ENCODE measurements at regions not wholly inside any gene's neighbourhood (a gene's known extent, or its start where the extent isn't known, plus 50 kb on each side); places are given as distances from the start of the nearest gene placed in this dataset.

- Mint-ChIP-seq H3K4me1 (ENCODE audit: low read depth in 2 of 2) (no peaks in the 10 kb centered on the region), H3K27ac (no peak overlapping the region), H3K36me3 (no peaks in the 10 kb centered on the region), H3K4me3 (no peak overlapping the region), H3K27me3 (peaks cover 0 to 4% of the 10 kb centered on the region in 2 donors), H3K9me3 (no peaks in the 10 kb centered on the region)
- DNase-seq (ENCODE audit: low spot score) (no peak), ATAC-seq (no peak)
Measured at GRCh38 chr3:184659797-184660301, 52.0 kb downstream of the MAGEF1 start.

- peaks cover 0 to 7% of the 10 kb centered on the region in 2 donors for H3K27me3 Mint-ChIP-seq
- no peaks in the 10 kb centered on the region for H3K4me1 Mint-ChIP-seq (ENCODE audit: low read depth in 2 of 2)
- ATAC-seq = no peak
- H3K36me3 Mint-ChIP-seq = no peaks in the 10 kb centered on the region
- no peak for DNase-seq (ENCODE audit: low spot score)
- no peak overlapping the region for H3K27ac Mint-ChIP-seq
- no peak overlapping the region for H3K4me3 Mint-ChIP-seq
- H3K9me3 Mint-ChIP-seq = no peaks in the 10 kb centered on the region
Measured at GRCh38 chr3:184658223-184658928, 53.5 kb downstream of the MAGEF1 start.

DNA sequence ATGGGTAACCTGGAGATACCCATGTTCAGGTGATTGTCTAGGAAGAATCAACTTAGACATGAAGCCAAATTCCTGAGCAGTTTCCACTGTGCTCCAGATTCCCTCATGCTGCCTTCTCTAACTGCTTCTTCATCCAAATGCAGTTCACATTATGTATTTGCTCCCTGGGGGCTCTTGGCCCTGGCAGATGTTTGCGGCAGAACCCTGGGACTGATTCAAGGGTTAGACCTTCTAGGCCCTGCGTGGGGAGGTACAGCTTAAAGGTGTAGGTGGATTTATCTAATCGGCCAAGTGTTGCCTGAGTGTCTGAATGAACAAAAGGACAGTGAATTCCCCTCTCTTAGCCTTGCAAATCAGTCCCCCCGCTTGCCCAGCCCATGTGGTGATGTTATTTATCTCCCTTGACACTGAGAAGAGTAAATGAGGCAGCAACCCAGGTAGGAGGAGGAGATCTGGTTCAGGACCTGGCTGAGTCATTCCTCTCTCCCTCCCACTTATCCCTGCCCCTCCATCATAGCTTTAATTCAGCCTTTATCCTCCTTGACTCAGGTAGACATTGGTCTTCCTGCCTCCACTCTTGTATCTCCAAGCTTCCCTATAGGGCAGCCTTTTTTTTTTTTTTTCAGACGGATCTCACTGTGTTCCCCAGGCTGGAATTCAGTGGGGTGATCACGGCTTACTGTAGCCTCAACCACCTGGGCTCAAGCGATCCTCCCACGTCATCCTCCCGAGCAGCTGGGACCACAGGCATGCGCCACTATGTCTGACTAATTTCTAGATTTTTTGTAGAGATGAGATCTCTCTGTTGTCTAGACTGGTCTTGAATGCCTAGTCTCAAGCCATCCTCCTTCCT, 54.8 kb downstream of the MAGEF1 start:
- no peak overlapping the region for H3K4me3 Mint-ChIP-seq
- no peaks in the 10 kb centered on the region for H3K9me3 Mint-ChIP-seq
- DNase-seq (ENCODE audit: low spot score) = no peak
- no peaks in the 10 kb centered on the region for H3K4me1 Mint-ChIP-seq (ENCODE audit: low read depth in 2 of 2)
- H3K36me3 Mint-ChIP-seq = no peaks in the 10 kb centered on the region
- ATAC-seq = peak in 1 of 2 donors; percentile 54
- no peak overlapping the region for H3K27ac Mint-ChIP-seq
- peaks cover 4 to 7% of the 10 kb centered on the region in 2 donors for H3K27me3 Mint-ChIP-seq

- Mint-ChIP-seq H3K4me1 (ENCODE audit: low read depth in 2 of 2) (no peaks in the 10 kb centered on the region), H3K27me3 (peaks cover 6 to 7% of the 10 kb centered on the region in 2 donors), H3K27ac (no peak overlapping the region), H3K4me3 (no peak overlapping the region), H3K36me3 (no peaks in the 10 kb centered on the region), H3K9me3 (no peaks in the 10 kb centered on the region)
- no peak for ATAC-seq
- no peak for DNase-seq (ENCODE audit: low spot score)
Measured at GRCh38 chr3:184656458-184656828, 55.4 kb downstream of the MAGEF1 start.

DNA sequence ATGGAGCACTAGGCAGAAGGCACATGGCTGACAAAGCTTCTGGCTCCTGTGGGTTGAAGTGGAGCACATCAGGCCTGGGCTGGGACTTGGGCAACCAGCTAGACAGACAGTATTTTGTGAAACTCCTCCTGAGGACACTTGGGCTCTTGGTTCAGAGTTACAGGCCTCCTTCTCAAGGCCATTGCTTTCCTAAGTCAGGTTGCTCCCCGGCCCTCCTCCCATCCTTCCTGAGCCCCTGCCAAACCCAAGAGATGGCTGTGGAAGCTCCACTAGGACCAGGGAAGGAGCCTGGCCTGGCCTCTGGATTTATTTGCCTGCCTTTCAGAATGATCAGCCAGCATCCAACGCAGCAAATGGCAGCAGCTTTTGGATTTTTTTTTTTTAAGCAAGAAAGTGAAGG, 56.3 kb downstream of the MAGEF1 start:
- ATAC-seq (no peak), DNase-seq (ENCODE audit: low spot score) (no peak)
- Mint-ChIP-seq H3K4me3 (no peak overlapping the region), H3K36me3 (no peaks in the 10 kb centered on the region), H3K27me3 (peaks cover 6 to 7% of the 10 kb centered on the region in 2 donors), H3K9me3 (no peaks in the 10 kb centered on the region), H3K4me1 (ENCODE audit: low read depth in 2 of 2) (no peaks in the 10 kb centered on the region), H3K27ac (no peak overlapping the region)

DNA sequence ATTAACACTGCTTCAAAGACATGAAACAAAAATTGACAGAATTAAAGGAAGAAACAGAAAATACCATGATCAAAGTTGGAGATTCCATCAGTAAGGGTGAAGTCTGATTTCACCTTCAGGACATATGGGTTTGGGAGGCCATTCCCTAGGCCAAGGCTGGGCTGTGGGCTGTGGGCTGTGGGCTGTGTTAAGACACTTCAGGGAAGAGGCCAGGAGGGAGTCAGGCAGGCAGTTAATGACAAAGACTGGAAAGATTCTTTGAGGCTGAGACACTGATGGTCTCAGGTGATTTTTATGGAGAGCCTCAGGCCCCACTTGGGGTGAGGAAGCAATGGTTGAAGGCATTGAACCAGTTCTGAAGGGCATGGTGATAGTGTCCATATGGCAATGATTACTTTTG, 57.5 kb downstream of the MAGEF1 start:
- Mint-ChIP-seq H3K9me3 (no peaks in the 10 kb centered on the region), H3K4me3 (no peak overlapping the region)

GRCh38 chr3:184652465-184652864, 59.4 kb downstream of the MAGEF1 start:
- Mint-ChIP-seq H3K27ac (no peak overlapping the region), H3K27me3 (peaks cover 6 to 7% of the 10 kb centered on the region in 2 donors), H3K9me3 (no peaks in the 10 kb centered on the region), H3K4me1 (ENCODE audit: low read depth in 2 of 2) (no peaks in the 10 kb centered on the region), H3K36me3 (no peaks in the 10 kb centered on the region), H3K4me3 (no peak overlapping the region)
- no peak for ATAC-seq
- no peak for DNase-seq (ENCODE audit: low spot score)

More for the DNA sequence above, 57.5 kb downstream of the MAGEF1 start:
- DNase-seq (ENCODE audit: low spot score) = no peak
- no peak for ATAC-seq
- H3K4me1 Mint-ChIP-seq (ENCODE audit: low read depth in 2 of 2) = no peaks in the 10 kb centered on the region
- H3K27ac Mint-ChIP-seq = no peak overlapping the region
- H3K36me3 Mint-ChIP-seq = no peaks in the 10 kb centered on the region
- peaks cover 6 to 7% of the 10 kb centered on the region in 2 donors for H3K27me3 Mint-ChIP-seq

- H3K27me3 Mint-ChIP-seq = peaks cover 6 to 7% of the 10 kb centered on the region in 2 donors
- no peaks in the 10 kb centered on the region for H3K4me1 Mint-ChIP-seq (ENCODE audit: low read depth in 2 of 2)
- DNase-seq (ENCODE audit: low spot score) = no peak
- H3K4me3 Mint-ChIP-seq = no peak overlapping the region
- ATAC-seq = peak in 1 of 2 donors; percentile 20
- no peaks in the 10 kb centered on the region for H3K9me3 Mint-ChIP-seq
- H3K27ac Mint-ChIP-seq = no peak overlapping the region
- no peaks in the 10 kb centered on the region for H3K36me3 Mint-ChIP-seq
Measured at GRCh38 chr3:184651904-184652303, 60.0 kb downstream of the MAGEF1 start.

GRCh38 chr3:184648636-184649035, 63.2 kb downstream of the MAGEF1 start:
- Mint-ChIP-seq H3K27ac (no peak overlapping the region), H3K4me1 (ENCODE audit: low read depth in 2 of 2) (no peaks in the 10 kb centered on the region)

GRCh38 chr3:184647405-184647936, 64.4 kb downstream of the MAGEF1 start:
- no peak overlapping the region for H3K4me3 Mint-ChIP-seq
- H3K9me3 Mint-ChIP-seq = no peaks in the 10 kb centered on the region
- no peak for ATAC-seq
- H3K4me1 Mint-ChIP-seq (ENCODE audit: low read depth in 2 of 2) = no peaks in the 10 kb centered on the region
- no peak for DNase-seq (ENCODE audit: low spot score)
- no peak overlapping the region for H3K27ac Mint-ChIP-seq
- peaks cover 0 to 2% of the 10 kb centered on the region in 2 donors for H3K27me3 Mint-ChIP-seq
- no peaks in the 10 kb centered on the region for H3K36me3 Mint-ChIP-seq

More at GRCh38 chr3:184648636-184649035, 63.2 kb downstream of the MAGEF1 start:
- Mint-ChIP-seq H3K4me3 (no peak overlapping the region), H3K9me3 (no peaks in the 10 kb centered on the region), H3K36me3 (no peaks in the 10 kb centered on the region), H3K27me3 (peaks cover 0 to 6% of the 10 kb centered on the region in 2 donors)
- DNase-seq (ENCODE audit: low spot score) = no peak
- no peak for ATAC-seq

DNA sequence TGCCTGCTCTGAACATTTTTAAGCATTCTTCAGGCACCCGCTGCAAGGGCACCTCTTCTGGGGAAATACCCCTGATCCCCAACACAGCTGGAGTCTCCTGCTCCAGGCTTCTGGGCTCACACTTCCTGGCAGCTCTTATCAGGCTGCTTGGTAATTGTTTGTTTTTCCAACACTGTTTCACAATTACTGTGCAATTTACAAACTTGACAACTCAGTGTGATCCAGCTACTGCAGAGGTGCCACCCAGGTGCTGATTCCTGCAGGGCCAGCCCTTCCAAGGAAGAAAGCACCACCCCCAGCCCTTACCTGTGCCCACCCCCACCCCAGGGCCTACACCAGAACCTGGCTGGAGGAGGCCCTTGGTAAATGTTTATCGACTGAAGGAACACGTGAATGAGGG, 66.5 kb downstream of the MAGEF1 start:
- Mint-ChIP-seq H3K4me3 (no peak overlapping the region), H3K4me1 (ENCODE audit: low read depth in 2 of 2) (no peaks in the 10 kb centered on the region), H3K27ac (no peak overlapping the region), H3K27me3 (peaks cover 0 to 2% of the 10 kb centered on the region in 2 donors), H3K36me3 (no peaks in the 10 kb centered on the region), H3K9me3 (no peaks in the 10 kb centered on the region)
- DNase-seq (ENCODE audit: low spot score) = no peak
- ATAC-seq = no peak

GRCh38 chr3:184643442-184643841, 68.4 kb downstream of the MAGEF1 start:
- Mint-ChIP-seq H3K36me3 (no peaks in the 10 kb centered on the region), H3K27me3 (peaks cover 0 to 2% of the 10 kb centered on the region in 2 donors), H3K4me1 (ENCODE audit: low read depth in 2 of 2) (no peaks in the 10 kb centered on the region), H3K4me3 (no peak overlapping the region), H3K27ac (peak overlapping the region in 1 of 2 donors; percentile 22), H3K9me3 (no peaks in the 10 kb centered on the region)
- no peak for DNase-seq (ENCODE audit: low spot score)
- no peak for ATAC-seq

- no peak overlapping the region for H3K4me3 Mint-ChIP-seq
- H3K27ac Mint-ChIP-seq = peak overlapping the region in 1 of 2 donors; percentile 22
- peaks cover 0 to 2% of the 10 kb centered on the region in 2 donors for H3K27me3 Mint-ChIP-seq
- ATAC-seq (no peak), DNase-seq (ENCODE audit: low spot score) (no peak)
- no peaks in the 10 kb centered on the region for H3K4me1 Mint-ChIP-seq (ENCODE audit: low read depth in 2 of 2)
- no peaks in the 10 kb centered on the region for H3K36me3 Mint-ChIP-seq
- no peaks in the 10 kb centered on the region for H3K9me3 Mint-ChIP-seq
Measured at GRCh38 chr3:184642631-184643285, 69.1 kb downstream of the MAGEF1 start.
